ENCODE measurements at regions not wholly inside any gene's neighbourhood (a gene's known extent, or its start where the extent isn't known, plus 50 kb on each side); places are given as distances from the start of the nearest gene placed in this dataset.

GRCh38 chr18:66792466-66792865 lies 188.6 kb upstream of the CDH19 start:
- peaks cover 7% of the 10 kb centered on the region for H3K4me1 Mint-ChIP-seq (ENCODE audit: low read depth)
- no peak overlapping the region for H3K27ac Mint-ChIP-seq (ENCODE audit: unreplicated experiment)
- H3K4me3 Mint-ChIP-seq (ENCODE audit: unreplicated experiment) = no peak overlapping the region
- no peaks in the 10 kb centered on the region for H3K9me3 Mint-ChIP-seq (ENCODE audit: low read depth)
- no peak for DNase-seq (ENCODE audit: low spot score)
- TF ChIP-seq CTCF (IDR thresholded peaks at IDR 0.05) = no peak
- no peaks in the 10 kb centered on the region for H3K36me3 Mint-ChIP-seq (ENCODE audit: low read depth)
- H3K27me3 Mint-ChIP-seq (ENCODE audit: low read depth) = no peaks in the 10 kb centered on the region

GRCh38 chr18:66780609-66781008 lies 176.7 kb upstream of the CDH19 start:
- Mint-ChIP-seq H3K9me3 (ENCODE audit: low read depth) (no peaks in the 10 kb centered on the region), H3K27ac (ENCODE audit: unreplicated experiment) (no peak overlapping the region), H3K4me3 (ENCODE audit: unreplicated experiment) (no peak overlapping the region), H3K4me1 (ENCODE audit: low read depth) (no peaks in the 10 kb centered on the region), H3K27me3 (ENCODE audit: low read depth) (no peaks in the 10 kb centered on the region), H3K36me3 (ENCODE audit: low read depth) (no peaks in the 10 kb centered on the region)
- no peak for TF ChIP-seq CTCF (IDR thresholded peaks at IDR 0.05)
- DNase-seq (ENCODE audit: low spot score) = no peak

DNA sequence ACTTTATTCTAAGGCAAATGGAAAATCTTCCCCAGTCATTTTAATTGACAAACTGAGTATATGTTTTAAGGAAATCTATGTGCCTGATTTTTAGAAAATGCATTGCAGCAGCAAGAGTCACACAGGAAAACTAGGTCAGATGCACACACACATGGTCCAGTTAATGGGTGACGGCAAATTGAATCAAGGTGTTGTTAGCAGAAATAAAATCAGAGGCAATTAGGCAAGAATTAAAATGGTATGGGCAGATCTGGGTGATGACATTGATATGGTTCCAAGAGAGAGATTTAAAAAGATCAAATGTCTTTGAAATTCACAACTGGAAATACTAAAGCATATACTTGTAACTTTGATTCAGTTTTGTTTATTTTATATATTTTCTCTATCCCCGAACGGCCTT lies 174.2 kb upstream of the CDH19 start:
- Mint-ChIP-seq H3K27ac (ENCODE audit: unreplicated experiment) (no peak overlapping the region), H3K4me3 (ENCODE audit: unreplicated experiment) (no peak overlapping the region), H3K9me3 (ENCODE audit: low read depth) (no peaks in the 10 kb centered on the region), H3K36me3 (ENCODE audit: low read depth) (no peaks in the 10 kb centered on the region), H3K27me3 (ENCODE audit: low read depth) (no peaks in the 10 kb centered on the region), H3K4me1 (ENCODE audit: low read depth) (no peaks in the 10 kb centered on the region)
- DNase-seq (ENCODE audit: low spot score) = no peak
- TF ChIP-seq CTCF (IDR thresholded peaks at IDR 0.05) = no peak

GRCh38 chr18:66769375-66769774 lies 165.5 kb upstream of the CDH19 start:
- H3K27me3 Mint-ChIP-seq (ENCODE audit: low read depth) = no peaks in the 10 kb centered on the region
- H3K4me1 Mint-ChIP-seq (ENCODE audit: low read depth) = no peaks in the 10 kb centered on the region
- H3K4me3 Mint-ChIP-seq (ENCODE audit: unreplicated experiment) = no peak overlapping the region
- no peak overlapping the region for H3K27ac Mint-ChIP-seq (ENCODE audit: unreplicated experiment)
- no peak for TF ChIP-seq CTCF (IDR thresholded peaks at IDR 0.05)
- no peaks in the 10 kb centered on the region for H3K36me3 Mint-ChIP-seq (ENCODE audit: low read depth)
- H3K9me3 Mint-ChIP-seq (ENCODE audit: low read depth) = no peaks in the 10 kb centered on the region
- DNase-seq (ENCODE audit: low spot score) = no peak

DNA sequence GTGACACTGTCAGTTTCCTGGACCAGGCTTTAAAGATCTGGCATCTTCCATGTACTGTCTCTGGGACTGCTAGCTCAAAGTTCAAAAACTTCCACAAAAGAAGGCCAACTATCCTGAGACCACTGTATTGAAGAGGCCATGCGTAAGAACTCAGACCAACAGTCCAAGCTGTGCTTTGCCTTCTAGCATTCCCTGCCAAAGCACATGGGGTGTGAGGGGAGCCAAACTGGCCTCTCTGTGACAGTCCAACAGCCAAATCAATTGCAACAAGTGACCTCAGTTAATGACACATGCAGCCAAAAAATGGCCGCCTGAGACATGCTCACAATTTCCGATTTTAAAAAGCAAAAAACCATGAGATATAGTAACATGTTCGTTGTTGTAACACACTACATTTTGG lies 160.3 kb upstream of the CDH19 start:
- TF ChIP-seq CTCF (IDR thresholded peaks at IDR 0.05) = no peak
- DNase-seq (ENCODE audit: low spot score) = no peak
- no peaks in the 10 kb centered on the region for H3K9me3 Mint-ChIP-seq (ENCODE audit: low read depth)
- no peaks in the 10 kb centered on the region for H3K27me3 Mint-ChIP-seq (ENCODE audit: low read depth)
- no peak overlapping the region for H3K4me3 Mint-ChIP-seq (ENCODE audit: unreplicated experiment)
- H3K27ac Mint-ChIP-seq (ENCODE audit: unreplicated experiment) = no peak overlapping the region
- no peaks in the 10 kb centered on the region for H3K36me3 Mint-ChIP-seq (ENCODE audit: low read depth)
- H3K4me1 Mint-ChIP-seq (ENCODE audit: low read depth) = no peaks in the 10 kb centered on the region

All from chondrocyte (in vitro differentiated cells).